ENCODE measurements at regions not wholly inside any gene's neighbourhood (a gene's known extent, or its start where the extent isn't known, plus 50 kb on each side); places are given as distances from the start of the nearest gene placed in this dataset.

DNA sequence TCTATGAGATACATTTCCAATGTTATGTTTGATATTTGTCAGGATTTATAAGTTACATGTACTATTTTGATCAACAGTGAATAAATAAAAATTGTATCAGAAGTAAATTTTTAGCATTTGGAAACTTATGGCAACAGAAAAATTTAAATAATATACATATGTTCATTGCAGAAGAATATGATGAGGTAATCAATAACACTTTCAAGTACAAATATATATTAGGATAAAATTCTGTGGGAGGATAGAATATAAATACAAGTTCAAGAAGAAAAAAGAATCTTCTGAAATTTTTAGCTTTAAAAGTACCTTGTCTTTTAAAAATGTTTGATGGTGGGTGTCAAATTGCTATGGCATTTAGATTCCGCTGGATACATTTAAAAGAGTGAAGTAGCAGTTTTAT lies 102.8 kb upstream of the MUCL1 start:
- Histone ChIP-seq H3K14ac (ENCODE audit: insufficient read depth, low read length) (no peak overlapping the region), H3K4me2 (ENCODE audit: insufficient read depth, insufficient read length, low read length) (no peak overlapping the region), H2BK20ac (ENCODE audit: low read depth, low read length, poor library complexity, severe bottlenecking) (no peak overlapping the region), H4K5ac (ENCODE audit: insufficient read length, low read depth, low read length) (no peak overlapping the region), H4K91ac (ENCODE audit: insufficient read length, low read depth, low read length) (no peak overlapping the region), H3K9ac (ENCODE audit: extremely low read depth, insufficient read length, low read length) (no peak overlapping the region), H3K23me2 (ENCODE audit: insufficient read length, low read depth, low read length, poor library complexity, severe bottlenecking) (no peaks in the 10 kb centered on the region), H2BK15ac (ENCODE audit: low read depth, low read length) (no peak overlapping the region), H2BK5ac (ENCODE audit: insufficient read length, low read length) (no peak overlapping the region), H2BK12ac (ENCODE audit: insufficient read length, low read depth, low read length) (no peak overlapping the region), H2AFZ (ENCODE audit: low read length) (no peak overlapping the region), H3K79me2 (ENCODE audit: insufficient read depth, low read length) (no peaks in the 10 kb centered on the region), H2AK5ac (ENCODE audit: insufficient read length, low read length) (no peak overlapping the region), H3K4me1 (ENCODE audit: insufficient read depth, low read length) (no peaks in the 10 kb centered on the region), H3K27ac (ENCODE audit: insufficient read length, low read depth, low read length) (no peak overlapping the region), H4K8ac (replicated peaks; ENCODE audit: insufficient read length, low read depth, low read length) (no peak overlapping the region), H3K18ac (ENCODE audit: insufficient read length, low read depth, low read length) (no peak overlapping the region), H3K79me1 (ENCODE audit: insufficient read depth, low read depth, low read length, poor library complexity, severe bottlenecking) (no peaks in the 10 kb centered on the region), H3T11ph (ENCODE audit: low read length) (no peak overlapping the region), H3K4ac (ENCODE audit: low read depth, low read length) (no peak overlapping the region), H3K23ac (ENCODE audit: insufficient read length, low read depth, low read length) (no peak overlapping the region), H3K27me3 (ENCODE audit: insufficient read depth, low read length) (no peaks in the 10 kb centered on the region), H2BK120ac (ENCODE audit: low read depth, low read length, poor library complexity, severe bottlenecking) (no peak overlapping the region), H4K20me1 (ENCODE audit: control insufficient read depth, insufficient read depth, insufficient read length) (no peaks in the 10 kb centered on the region), H3K9me3 (ENCODE audit: control insufficient read depth, low read depth, low read length) (no peaks in the 10 kb centered on the region), H3K56ac (ENCODE audit: insufficient read length, low read depth, low read length) (no peak overlapping the region)
- no peaks in the 10 kb centered on the region for H3K36me3 Mint-ChIP-seq (ENCODE audit: insufficient read depth in 1 of 3, low read depth in 3 of 3)
- DNase-seq, result no peak
- TF ChIP-seq CTCF (conservative IDR thresholded peaks at IDR 0.05), result no peak
- no peak overlapping the region for H3K27ac Mint-ChIP-seq
- H3K9me3 Mint-ChIP-seq, result no peaks in the 10 kb centered on the region
- WGBS (ENCODE audit: extremely low coverage, insufficient read length, low lambda C conversion rate), result no CpG with 5 or more reads among the region's 1 CpG
- no peaks in the 10 kb centered on the region for H3K27me3 Mint-ChIP-seq (ENCODE audit: low read depth)
- H3K4me3 Mint-ChIP-seq, result no peak overlapping the region
- no peaks in the 10 kb centered on the region for H3K4me1 Mint-ChIP-seq

All from H9 (cell line).